ENCODE measurements at regions not wholly inside any gene's neighbourhood (a gene's known extent, or its start where the extent isn't known, plus 50 kb on each side); places are given as distances from the start of the nearest gene placed in this dataset.

DNA sequence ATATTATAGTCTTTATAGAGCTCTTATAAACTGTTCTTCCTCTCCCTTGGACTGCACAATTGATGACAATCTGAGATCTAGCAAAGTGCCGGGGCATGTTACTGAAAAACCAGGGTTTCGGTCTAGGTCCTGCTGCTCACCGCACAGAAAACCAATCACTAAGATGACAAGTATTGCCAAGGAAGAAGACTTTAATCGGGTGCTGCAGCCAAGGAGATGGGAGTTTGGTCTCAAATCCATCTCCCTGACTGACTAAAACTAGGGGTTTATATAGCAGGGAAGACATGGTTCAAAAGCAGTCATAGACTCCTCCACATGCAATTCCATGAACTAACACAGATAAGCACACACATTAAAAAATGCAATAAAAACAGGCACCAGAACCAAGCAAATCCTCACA is 390.6 kb downstream of the NFIB start:
- no peaks in the 10 kb centered on the region for H3K9me3 ChIP-seq
- H3K4me3 ChIP-seq: no peak overlapping the region
- no peaks in the 10 kb centered on the region for H3K27me3 ChIP-seq
- no peaks in the 10 kb centered on the region for H3K36me3 ChIP-seq
- WGBS: 97% methylated on average over 4 of the region's 4 CpGs
- TF ChIP-seq POLR2A (IDR thresholded peaks at IDR 0.05): no peak
- no peaks in the 10 kb centered on the region for H3K4me1 ChIP-seq
- no peak overlapping the region for H3K27ac ChIP-seq
- DNase-seq (ENCODE audit: low spot score in 2 of 2): no peak

DNA sequence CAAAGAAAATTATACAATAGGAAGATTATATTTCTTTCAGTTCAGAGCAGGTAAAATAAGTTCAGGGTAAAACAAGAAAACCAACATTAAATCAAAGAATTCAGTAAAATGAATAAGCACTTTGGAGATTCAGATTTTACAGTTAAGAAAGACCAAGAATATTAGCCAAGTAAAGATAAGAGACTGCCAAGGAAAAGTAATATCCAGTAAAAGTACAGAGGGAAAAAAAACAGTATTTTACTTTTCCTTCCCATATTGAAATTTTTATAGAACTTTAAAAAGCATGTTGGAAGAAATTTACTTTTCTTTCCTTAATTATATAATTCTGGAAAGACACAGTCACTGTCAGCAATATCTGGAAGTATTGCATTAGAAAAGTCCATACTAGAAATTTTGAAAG is 393.4 kb downstream of the NFIB start:
- Histone ChIP-seq H3K4me1 (no peaks in the 10 kb centered on the region), H3K4me3 (no peak overlapping the region), H3K9me3 (no peaks in the 10 kb centered on the region), H3K27me3 (no peaks in the 10 kb centered on the region), H3K36me3 (no peaks in the 10 kb centered on the region), H3K27ac (no peak overlapping the region)
- no peak for DNase-seq (ENCODE audit: low spot score in 2 of 2)
- TF ChIP-seq EP300 (IDR thresholded peaks at IDR 0.05) (no peak), POLR2A (IDR thresholded peaks at IDR 0.05) (no peak), POLR2AphosphoS5 (IDR thresholded peaks at IDR 0.05) (no peak)

- H3K9me3 ChIP-seq: no peaks in the 10 kb centered on the region
- no peaks in the 10 kb centered on the region for H3K4me1 ChIP-seq
- WGBS: 88% methylated on average over 2 of the region's 2 CpGs
- H3K27me3 ChIP-seq: no peaks in the 10 kb centered on the region
- H3K4me3 ChIP-seq: no peak overlapping the region
- no peak overlapping the region for H3K27ac ChIP-seq
- TF ChIP-seq, protein P1, sequence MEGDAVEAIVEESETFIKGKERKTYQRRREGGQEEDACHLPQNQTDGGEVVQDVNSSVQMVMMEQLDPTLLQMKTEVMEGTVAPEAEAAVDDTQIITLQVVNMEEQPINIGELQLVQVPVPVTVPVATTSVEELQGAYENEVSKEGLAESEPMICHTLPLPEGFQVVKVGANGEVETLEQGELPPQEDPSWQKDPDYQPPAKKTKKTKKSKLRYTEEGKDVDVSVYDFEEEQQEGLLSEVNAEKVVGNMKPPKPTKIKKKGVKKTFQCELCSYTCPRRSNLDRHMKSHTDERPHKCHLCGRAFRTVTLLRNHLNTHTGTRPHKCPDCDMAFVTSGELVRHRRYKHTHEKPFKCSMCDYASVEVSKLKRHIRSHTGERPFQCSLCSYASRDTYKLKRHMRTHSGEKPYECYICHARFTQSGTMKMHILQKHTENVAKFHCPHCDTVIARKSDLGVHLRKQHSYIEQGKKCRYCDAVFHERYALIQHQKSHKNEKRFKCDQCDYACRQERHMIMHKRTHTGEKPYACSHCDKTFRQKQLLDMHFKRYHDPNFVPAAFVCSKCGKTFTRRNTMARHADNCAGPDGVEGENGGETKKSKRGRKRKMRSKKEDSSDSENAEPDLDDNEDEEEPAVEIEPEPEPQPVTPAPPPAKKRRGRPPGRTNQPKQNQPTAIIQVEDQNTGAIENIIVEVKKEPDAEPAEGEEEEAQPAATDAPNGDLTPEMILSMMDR (IDR thresholded peaks at IDR 0.05): no peak
- no peak for TF ChIP-seq EP300 (IDR thresholded peaks at IDR 0.05)
- TF ChIP-seq POLR2AphosphoS5 (IDR thresholded peaks at IDR 0.05): no peak
- no peak for TF ChIP-seq POLR2A (IDR thresholded peaks at IDR 0.05)
- DNase-seq (ENCODE audit: low spot score in 2 of 2): no peak
- H3K36me3 ChIP-seq: no peaks in the 10 kb centered on the region
Measured at GRCh38 chr9:13919401-13919800, 394.5 kb downstream of the NFIB start.

GRCh38 chr9:13917534-13917933 is 396.4 kb downstream of the NFIB start:
- Histone ChIP-seq H3K36me3 (no peaks in the 10 kb centered on the region), H3K4me3 (no peak overlapping the region), H3K27ac (no peak overlapping the region), H3K9me3 (no peaks in the 10 kb centered on the region), H3K4me1 (no peaks in the 10 kb centered on the region), H3K27me3 (no peaks in the 10 kb centered on the region)
- DNase-seq (ENCODE audit: low spot score in 2 of 2): no peak
- TF ChIP-seq, protein P1 (IDR thresholded peaks at IDR 0.05): no peak
- TF ChIP-seq POLR2A (IDR thresholded peaks at IDR 0.05): no peak
- no peak for TF ChIP-seq POLR2AphosphoS5 (IDR thresholded peaks at IDR 0.05)
- no peak for TF ChIP-seq EP300 (IDR thresholded peaks at IDR 0.05)

DNA sequence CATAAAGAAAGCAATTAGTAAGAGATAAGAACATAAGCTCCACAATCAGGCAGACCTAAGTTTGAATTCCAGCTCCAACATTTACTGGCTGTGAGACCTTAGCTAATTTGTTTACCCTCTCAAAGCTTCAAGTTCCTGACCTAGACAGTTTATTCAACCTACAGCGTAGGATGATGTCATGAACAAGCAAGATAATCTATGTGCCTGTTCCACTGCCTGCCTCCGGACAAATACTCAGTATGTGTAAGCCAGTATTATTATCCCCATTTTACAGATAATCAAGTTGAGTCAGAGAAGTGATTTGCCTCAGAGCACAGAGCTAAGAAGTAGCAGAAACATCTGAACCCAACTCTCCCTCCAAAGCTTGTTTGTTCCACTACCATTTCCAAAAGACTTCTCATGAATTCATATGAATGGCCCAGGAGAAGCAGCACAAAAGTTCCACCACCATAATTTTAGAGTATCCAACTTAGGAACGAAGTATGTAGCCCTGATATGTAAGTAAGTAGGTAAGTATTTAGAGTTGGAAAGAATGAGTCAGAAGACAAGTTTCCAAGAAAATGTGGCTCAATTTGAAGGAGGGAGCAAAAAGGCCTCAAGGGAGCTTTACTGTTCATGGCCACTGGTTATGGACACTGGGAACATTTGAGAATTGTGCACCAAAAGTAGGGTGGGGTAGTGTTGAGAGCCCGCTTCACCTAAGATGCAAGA is 398.2 kb downstream of the NFIB start:
- H3K27me3 ChIP-seq: no peaks in the 10 kb centered on the region
- no peak overlapping the region for H3K4me3 ChIP-seq
- 84% methylated on average over 4 of the region's 4 CpGs for WGBS
- DNase-seq (ENCODE audit: low spot score in 2 of 2): no peak
- no peak for TF ChIP-seq POLR2AphosphoS5 (IDR thresholded peaks at IDR 0.05)
- no peak for TF ChIP-seq POLR2A (IDR thresholded peaks at IDR 0.05)
- TF ChIP-seq EP300 (IDR thresholded peaks at IDR 0.05): no peak
- TF ChIP-seq, protein P1 (IDR thresholded peaks at IDR 0.05): no peak
- H3K27ac ChIP-seq: no peak overlapping the region
- no peaks in the 10 kb centered on the region for H3K9me3 ChIP-seq
- H3K36me3 ChIP-seq: no peaks in the 10 kb centered on the region
- H3K4me1 ChIP-seq: no peaks in the 10 kb centered on the region

DNA sequence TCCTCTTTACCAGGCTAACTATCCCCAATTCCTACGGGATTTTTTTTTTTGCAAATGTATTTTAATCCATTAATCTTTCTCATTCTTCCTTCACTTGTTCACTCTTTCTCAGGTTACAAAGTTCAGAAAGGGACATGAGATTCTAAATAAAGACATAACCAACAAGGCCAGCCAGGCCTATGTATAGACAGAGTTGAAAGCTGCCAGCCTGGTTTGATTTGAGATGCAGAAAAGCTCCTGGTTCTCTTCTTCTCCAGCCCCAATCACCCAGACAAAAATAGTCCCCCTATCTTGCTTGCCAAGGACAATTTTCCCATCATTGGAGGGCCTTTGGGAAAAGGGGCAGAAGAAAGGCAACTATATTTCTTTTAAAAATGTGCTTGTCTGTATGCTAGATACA is 398.8 kb downstream of the NFIB start:
- no peaks in the 10 kb centered on the region for H3K36me3 ChIP-seq
- WGBS: 82% methylated on average over 1 of the region's 1 CpG
- H3K9me3 ChIP-seq: no peaks in the 10 kb centered on the region
- H3K27me3 ChIP-seq: no peaks in the 10 kb centered on the region
- TF ChIP-seq POLR2A (IDR thresholded peaks at IDR 0.05) (no peak), EP300 (IDR thresholded peaks at IDR 0.05) (no peak), POLR2AphosphoS5 (IDR thresholded peaks at IDR 0.05) (no peak)
- TF ChIP-seq, protein P1 (IDR thresholded peaks at IDR 0.05): no peak
- H3K4me1 ChIP-seq: no peaks in the 10 kb centered on the region
- H3K27ac ChIP-seq: no peak overlapping the region
- no peak for DNase-seq (ENCODE audit: low spot score in 2 of 2)
- H3K4me3 ChIP-seq: no peak overlapping the region

All from suprapubic skin (tissue), 4 donors.